SK-N-SH (cell line): ENCODE measurements at regions not wholly inside any gene's neighbourhood (a gene's known extent, or its start where the extent isn't known, plus 50 kb on each side); places are given as distances from the start of the nearest gene placed in this dataset.
A peak's percentile ranks its signal among the peaks of the same experiment; 100 is the strongest.

ENCODE experiments used
- CTCF ChIA-PET: fragments of 300-600, 350-600 bp; formaldehyde crosslinking; extraction: SDS; loops from one replicate; lab custom pipeline; 2021; lab: Yijun Ruan, JAX
- POLR2A ChIA-PET: fragments of 350-600 bp; sonication (Branson Sonifier 250); formaldehyde crosslinking; extraction: SDS; loops from one replicate; lab custom pipeline; 2020; ENCODE audit warnings: antibody characterized with exemption, inconsistent platforms; lab: Yijun Ruan, JAX
- DNase-seq: peaks from one replicate; pipeline ENCODE4 v3.0.0; 2012
- H2AFZ ChIP-seq: fragments of 200-600 bp; sonication (generic); 2 replicates; pipeline ENCODE4 v1.8.1; 2016; ENCODE audit warnings: antibody characterized with exemption, mild to moderate bottlenecking, low read depth
- H3F3A ChIP-seq: fragments of 200-600 bp; sonication (generic); replicated peaks from 2 replicates; pipeline ENCODE3; 2016; ENCODE audit warnings: antibody characterized with exemption, mild to moderate bottlenecking; ENCODE audit not compliant: insufficient read depth
- H3K27ac ChIP-seq, 2 experiments: fragments of 200-500 bp in 1 of 2; fragments of 200-600 bp in 1 of 2; sonication (Bioruptor generic) in 1 of 2; sonication (generic), shearing (Covaris generic) in 1 of 2; 2 replicates each; pipeline versions ENCODE4 v1.5.1 to v1.6.1; 2014 to 2016; ENCODE audit warnings: low read depth in 2 of 2, inconsistent platforms in 1 of 2, low read length in 1 of 2, mild to moderate bottlenecking in 1 of 2, mixed read lengths in 1 of 2
- H3K27me3 ChIP-seq: fragments of 200-600 bp; sonication (generic), shearing (Covaris generic); 2 replicates; pipeline ENCODE4 v1.6.1; 2016; ENCODE audit warnings: mixed run types; ENCODE audit not compliant: insufficient read depth
- H3K36me3 ChIP-seq, 2 experiments: fragments of 200-500 bp in 1 of 2; fragments of 200-600 bp in 1 of 2; sonication (Bioruptor generic) in 1 of 2; sonication (generic) in 1 of 2; replicated peaks in 1 of 2; 2 replicates each; pipeline versions ENCODE3 to v1.5.1; 2014 to 2016; ENCODE audit warnings: low read length in 1 of 2, mild to moderate bottlenecking in 1 of 2; ENCODE audit not compliant: insufficient read depth in 2 of 2, control insufficient read depth in 1 of 2
- H3K4me1 ChIP-seq, 2 experiments: fragments of 200-500 bp in 1 of 2; fragments of 200-600 bp in 1 of 2; sonication (Bioruptor generic) in 1 of 2; sonication (generic), shearing (Covaris generic) in 1 of 2; 2 replicates each; pipeline versions ENCODE4 v1.5.1 to v1.6.1; 2014 to 2016; ENCODE audit warnings: low read depth in 1 of 2, low read length in 1 of 2, mixed run types in 1 of 2; ENCODE audit not compliant: insufficient read depth in 2 of 2, control insufficient read depth in 1 of 2
- H3K4me2 ChIP-seq: fragments of 200-600 bp; sonication (generic), shearing (Covaris generic); 2 replicates; pipeline ENCODE4 v1.6.1; 2017; ENCODE audit warnings: mixed run types
- H3K4me3 ChIP-seq, 2 experiments: fragments of 200-500 bp in 1 of 2; fragments of 200-600 bp in 1 of 2; sonication (Bioruptor generic) in 1 of 2; sonication (generic), shearing (Covaris generic) in 1 of 2; 2 replicates each; pipeline versions ENCODE4 v1.5.1 to v1.8.1; 2014 to 2016; ENCODE audit warnings: low read depth in 2 of 2, inconsistent platforms in 1 of 2, low read length in 1 of 2, mild to moderate bottlenecking in 1 of 2, mixed read lengths in 1 of 2, moderate library complexity in 1 of 2
- H3K79me2 ChIP-seq: fragments of 200-600 bp; sonication (generic); 2 replicates; pipeline ENCODE4 v1.8.1; 2017; ENCODE audit warnings: mild to moderate bottlenecking; ENCODE audit not compliant: insufficient read depth
- H3K9ac ChIP-seq: fragments of 200-600 bp; sonication (generic); 2 replicates; pipeline ENCODE4 v1.6.1; 2017; ENCODE audit warnings: mixed run types
- H3K9me2 ChIP-seq: fragments of 200-600 bp; sonication (generic); 2 replicates; pipeline ENCODE4 v1.6.1; 2017; ENCODE audit warnings: mixed run types
- H3K9me3 ChIP-seq: fragments of 200-600 bp; sonication (generic); 2 replicates; pipeline ENCODE4 v1.6.1; 2017; ENCODE audit warnings: mixed run types, mild to moderate bottlenecking, moderate library complexity
- H4K20me1 ChIP-seq: fragments of 200-600 bp; sonication (generic); 2 replicates; pipeline ENCODE4 v1.6.1; 2017; ENCODE audit warnings: mild to moderate bottlenecking, mixed run types; ENCODE audit not compliant: insufficient read depth
- EP300 ChIP-seq, 2 experiments: IDR thresholded peaks; 2 replicates each; pipeline versions ENCODE4 v1.4.0 to v1.6.1; 2012; ENCODE audit warnings: borderline replicate concordance in 1 of 2, low read depth in 1 of 2, low read length in 1 of 2
- EZH2phosphoT487 ChIP-seq: fragments of 200-600 bp; sonication (generic); IDR thresholded peaks from 2 replicates; pipeline ENCODE4 v1.6.1; 2017; ENCODE audit warnings: low read depth, mixed run types, mild to moderate bottlenecking, antibody characterized with exemption, moderate library complexity, borderline replicate concordance
- FOSL2 ChIP-seq: IDR thresholded peaks from 2 replicates; pipeline ENCODE4 v1.4.0; 2012; ENCODE audit warnings: low read depth, mild to moderate bottlenecking, moderate library complexity, borderline replicate concordance
- FOXJ3 ChIP-seq: sonication (generic); formaldehyde crosslinking; IDR thresholded peaks from 2 replicates; pipeline ENCODE4 v1.5.1; 2020; ENCODE audit warnings: mild to moderate bottlenecking, missing genetic modification reagents
- NRF1 ChIP-seq: IDR thresholded peaks from 2 replicates; pipeline ENCODE4 v1.6.1; 2012; ENCODE audit warnings: low read depth, mild to moderate bottlenecking, low read length
- RCOR1 ChIP-seq: fragments of 150-350 bp; IDR thresholded peaks from 2 replicates; pipeline ENCODE4 v1.6.1; 2017; ENCODE audit warnings: antibody characterized with exemption, low read length
- SMC3 ChIP-seq: IDR thresholded peaks from 2 replicates; pipeline ENCODE4 v1.6.1; 2012; ENCODE audit warnings: low read depth, low read length, improper control_type of control experiment
- WGBS: methylation state at CpG from one replicate; pipeline ENCODE4 v1.1.6; 2017; ENCODE audit warnings: low lambda C conversion rate; 5-methylcytosine and 5-hydroxymethylcytosine counted together
- TF ChIP-seq, protein P1 (sequence below): IDR thresholded peaks from 2 replicates; pipeline ENCODE4 v1.6.1; 2012; ENCODE audit warnings: mild to moderate bottlenecking, low read depth, low read length, moderate library complexity
- TF ChIP-seq, protein P2 (sequence below): fragments of 200-600 bp; sonication (generic); IDR thresholded peaks from 2 replicates; pipeline ENCODE4 v1.6.1; 2017; ENCODE audit warnings: antibody characterized with exemption, mild to moderate bottlenecking, moderate library complexity

DNA sequence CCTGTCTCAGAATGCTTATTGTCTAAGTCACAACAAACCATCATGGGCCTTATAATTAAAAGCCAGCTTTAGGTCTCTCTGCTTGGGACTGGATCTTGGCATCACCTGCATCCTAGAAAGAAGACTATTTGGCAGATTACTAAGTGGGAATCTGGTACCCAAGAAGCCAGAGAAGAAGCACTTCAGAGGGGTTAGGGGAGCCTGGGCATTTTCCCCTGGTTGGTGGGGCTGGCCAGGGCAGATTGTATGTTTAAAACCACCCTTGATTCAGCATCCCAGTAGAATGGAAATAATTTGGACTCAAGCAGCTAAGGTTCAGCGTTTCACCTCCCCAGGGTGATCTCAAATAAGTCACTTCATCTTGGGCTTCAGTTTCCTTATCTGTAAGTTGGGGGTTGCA lies 193.7 kb downstream of the MIAT start:
- no CpG with 5 or more reads among the region's 1 CpG for WGBS
- no peak for DNase-seq
- CTCF ChIA-PET: no interaction called here

DNA sequence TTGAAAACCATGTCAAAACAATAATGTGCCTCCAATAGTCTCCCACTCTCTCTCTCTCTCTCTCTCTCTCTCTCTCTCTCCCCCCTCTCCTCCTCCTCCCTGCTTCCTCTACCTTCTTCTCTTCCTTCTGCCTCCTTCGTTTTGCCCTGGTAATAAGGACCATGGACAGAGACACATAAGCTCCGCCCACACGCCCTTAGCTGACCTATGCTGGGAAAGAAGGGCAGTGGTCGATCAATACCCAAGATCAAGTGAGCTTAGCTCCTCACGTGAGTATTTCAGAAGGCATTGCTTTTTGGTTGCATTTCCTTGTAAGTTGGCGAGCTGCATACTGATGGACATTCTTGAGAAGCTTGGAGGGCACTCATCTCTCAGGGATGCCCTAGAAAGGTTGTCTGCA lies 194.8 kb downstream of the MIAT start:
- Histone ChIP-seq H3K9me2 (no peaks in the 10 kb centered on the region), H3F3A (no peaks in the 10 kb centered on the region), H3K9ac (no peak overlapping the region), H3K27ac (no peak overlapping the region), H3K36me3 (no peaks in the 10 kb centered on the region), H3K4me3 (no peak overlapping the region), H3K27me3 (no peaks in the 10 kb centered on the region), H4K20me1 (no peaks in the 10 kb centered on the region), H3K79me2 (no peaks in the 10 kb centered on the region), H2AFZ (no peak overlapping the region), H3K4me2 (no peak overlapping the region), H3K4me1 (no peaks in the 10 kb centered on the region), H3K9me3 (no peaks in the 10 kb centered on the region)
- ChIA-PET CTCF (no interaction called here), POLR2A (no interaction called here)
- DNase-seq: no peak
- TF ChIP-seq EZH2phosphoT487: no peak
- TF ChIP-seq, protein P1, sequence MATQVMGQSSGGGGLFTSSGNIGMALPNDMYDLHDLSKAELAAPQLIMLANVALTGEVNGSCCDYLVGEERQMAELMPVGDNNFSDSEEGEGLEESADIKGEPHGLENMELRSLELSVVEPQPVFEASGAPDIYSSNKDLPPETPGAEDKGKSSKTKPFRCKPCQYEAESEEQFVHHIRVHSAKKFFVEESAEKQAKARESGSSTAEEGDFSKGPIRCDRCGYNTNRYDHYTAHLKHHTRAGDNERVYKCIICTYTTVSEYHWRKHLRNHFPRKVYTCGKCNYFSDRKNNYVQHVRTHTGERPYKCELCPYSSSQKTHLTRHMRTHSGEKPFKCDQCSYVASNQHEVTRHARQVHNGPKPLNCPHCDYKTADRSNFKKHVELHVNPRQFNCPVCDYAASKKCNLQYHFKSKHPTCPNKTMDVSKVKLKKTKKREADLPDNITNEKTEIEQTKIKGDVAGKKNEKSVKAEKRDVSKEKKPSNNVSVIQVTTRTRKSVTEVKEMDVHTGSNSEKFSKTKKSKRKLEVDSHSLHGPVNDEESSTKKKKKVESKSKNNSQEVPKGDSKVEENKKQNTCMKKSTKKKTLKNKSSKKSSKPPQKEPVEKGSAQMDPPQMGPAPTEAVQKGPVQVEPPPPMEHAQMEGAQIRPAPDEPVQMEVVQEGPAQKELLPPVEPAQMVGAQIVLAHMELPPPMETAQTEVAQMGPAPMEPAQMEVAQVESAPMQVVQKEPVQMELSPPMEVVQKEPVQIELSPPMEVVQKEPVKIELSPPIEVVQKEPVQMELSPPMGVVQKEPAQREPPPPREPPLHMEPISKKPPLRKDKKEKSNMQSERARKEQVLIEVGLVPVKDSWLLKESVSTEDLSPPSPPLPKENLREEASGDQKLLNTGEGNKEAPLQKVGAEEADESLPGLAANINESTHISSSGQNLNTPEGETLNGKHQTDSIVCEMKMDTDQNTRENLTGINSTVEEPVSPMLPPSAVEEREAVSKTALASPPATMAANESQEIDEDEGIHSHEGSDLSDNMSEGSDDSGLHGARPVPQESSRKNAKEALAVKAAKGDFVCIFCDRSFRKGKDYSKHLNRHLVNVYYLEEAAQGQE: peak; percentile 89
- WGBS: 62% methylated on average over 6 of the region's 6 CpGs

More for the DNA sequence above, 193.7 kb downstream of the MIAT start:
- Histone ChIP-seq H3K4me3 (no peak overlapping the region), H3K9me2 (no peaks in the 10 kb centered on the region), H4K20me1 (no peaks in the 10 kb centered on the region), H3K27me3 (no peaks in the 10 kb centered on the region), H3K36me3 (no peaks in the 10 kb centered on the region), H3K27ac (no peak overlapping the region), H3K79me2 (no peaks in the 10 kb centered on the region), H3K9ac (no peak overlapping the region), H3K4me2 (no peak overlapping the region), H3K9me3 (no peaks in the 10 kb centered on the region), H3K4me1 (peaks cover 0 to 4% of the 10 kb centered on the region in 2 experiments; a peak in 1 of 4 replicates), H3F3A (no peaks in the 10 kb centered on the region), H2AFZ (no peak overlapping the region)
- TF ChIP-seq, protein P2, sequence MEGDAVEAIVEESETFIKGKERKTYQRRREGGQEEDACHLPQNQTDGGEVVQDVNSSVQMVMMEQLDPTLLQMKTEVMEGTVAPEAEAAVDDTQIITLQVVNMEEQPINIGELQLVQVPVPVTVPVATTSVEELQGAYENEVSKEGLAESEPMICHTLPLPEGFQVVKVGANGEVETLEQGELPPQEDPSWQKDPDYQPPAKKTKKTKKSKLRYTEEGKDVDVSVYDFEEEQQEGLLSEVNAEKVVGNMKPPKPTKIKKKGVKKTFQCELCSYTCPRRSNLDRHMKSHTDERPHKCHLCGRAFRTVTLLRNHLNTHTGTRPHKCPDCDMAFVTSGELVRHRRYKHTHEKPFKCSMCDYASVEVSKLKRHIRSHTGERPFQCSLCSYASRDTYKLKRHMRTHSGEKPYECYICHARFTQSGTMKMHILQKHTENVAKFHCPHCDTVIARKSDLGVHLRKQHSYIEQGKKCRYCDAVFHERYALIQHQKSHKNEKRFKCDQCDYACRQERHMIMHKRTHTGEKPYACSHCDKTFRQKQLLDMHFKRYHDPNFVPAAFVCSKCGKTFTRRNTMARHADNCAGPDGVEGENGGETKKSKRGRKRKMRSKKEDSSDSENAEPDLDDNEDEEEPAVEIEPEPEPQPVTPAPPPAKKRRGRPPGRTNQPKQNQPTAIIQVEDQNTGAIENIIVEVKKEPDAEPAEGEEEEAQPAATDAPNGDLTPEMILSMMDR: no peak
- TF ChIP-seq, protein P1: no peak
- TF ChIP-seq FOXJ3: no peak
- no peak for TF ChIP-seq FOSL2
- TF ChIP-seq SMC3: no peak
- TF ChIP-seq EP300 (IDR thresholded peaks at IDR 0.05; ENCODE audit: borderline replicate concordance in 1 of 2, low read depth in 1 of 2, low read length in 1 of 2): no peak
- TF ChIP-seq RCOR1: no peak
- TF ChIP-seq NRF1: no peak
- POLR2A ChIA-PET: no interaction called here
